Mammary epithelial cell (primary cell): ENCODE measurements at regions not wholly inside any gene's neighbourhood (a gene's known extent, or its start where the extent isn't known, plus 50 kb on each side); places are given as distances from the start of the nearest gene placed in this dataset.

Experiments
- EZH2 ChIP-seq: IDR thresholded peaks from 2 replicates; pipeline ENCODE4 v1.6.1; 2012; ENCODE audit warnings: low read length, inconsistent platforms, borderline replicate concordance
- TF ChIP-seq, protein P1 (sequence below), 2 donors: IDR thresholded peaks in 1 of 2; conservative IDR thresholded peaks in 1 of 2; 2 replicates each; pipeline ENCODE4 v1.5.1; 2011 to 2012; ENCODE audit warnings: inconsistent platforms in 2 of 2, low read length in 2 of 2, mild to moderate bottlenecking in 2 of 2, control low read depth in 1 of 2, low read depth in 1 of 2; ENCODE audit not compliant: insufficient read depth in 1 of 2; ENCODE audit errors: extremely low read depth in 1 of 2

- TF ChIP-seq, protein P1, sequence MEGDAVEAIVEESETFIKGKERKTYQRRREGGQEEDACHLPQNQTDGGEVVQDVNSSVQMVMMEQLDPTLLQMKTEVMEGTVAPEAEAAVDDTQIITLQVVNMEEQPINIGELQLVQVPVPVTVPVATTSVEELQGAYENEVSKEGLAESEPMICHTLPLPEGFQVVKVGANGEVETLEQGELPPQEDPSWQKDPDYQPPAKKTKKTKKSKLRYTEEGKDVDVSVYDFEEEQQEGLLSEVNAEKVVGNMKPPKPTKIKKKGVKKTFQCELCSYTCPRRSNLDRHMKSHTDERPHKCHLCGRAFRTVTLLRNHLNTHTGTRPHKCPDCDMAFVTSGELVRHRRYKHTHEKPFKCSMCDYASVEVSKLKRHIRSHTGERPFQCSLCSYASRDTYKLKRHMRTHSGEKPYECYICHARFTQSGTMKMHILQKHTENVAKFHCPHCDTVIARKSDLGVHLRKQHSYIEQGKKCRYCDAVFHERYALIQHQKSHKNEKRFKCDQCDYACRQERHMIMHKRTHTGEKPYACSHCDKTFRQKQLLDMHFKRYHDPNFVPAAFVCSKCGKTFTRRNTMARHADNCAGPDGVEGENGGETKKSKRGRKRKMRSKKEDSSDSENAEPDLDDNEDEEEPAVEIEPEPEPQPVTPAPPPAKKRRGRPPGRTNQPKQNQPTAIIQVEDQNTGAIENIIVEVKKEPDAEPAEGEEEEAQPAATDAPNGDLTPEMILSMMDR (conservative IDR thresholded peaks at IDR 0.05 in 1 of 2, IDR thresholded peaks at IDR 0.05 in 1 of 2; ENCODE audit: extremely low read depth in 1 of 2, insufficient read depth in 1 of 2, low read depth in 1 of 2, low read length in 2 of 2), result no peak
- no peak for TF ChIP-seq EZH2
These were observed 1234.0 kb upstream of the ZEB2 start for GRCh38 chr2:145753966-145754365.
